ENCODE measurements at regions not wholly inside any gene's neighbourhood (a gene's known extent, or its start where the extent isn't known, plus 50 kb on each side); places are given as distances from the start of the nearest gene placed in this dataset.
A peak's percentile ranks its signal among the peaks of the same experiment; 100 is the strongest.

GRCh38 chr1:187893471-187893870, 1064.7 kb downstream of the PLA2G4A start:
- no peaks in the 10 kb centered on the region for H3K36me3 ChIP-seq (replicated peaks; ENCODE audit: low read depth, low read length)
- no peaks in the 10 kb centered on the region for H3K9me3 ChIP-seq (ENCODE audit: insufficient read depth, low read length)
- H3K4me3 ChIP-seq (ENCODE audit: low read length): no peak overlapping the region
- no peaks in the 10 kb centered on the region for H3K27me3 ChIP-seq (ENCODE audit: low read depth, low read length)
- no peak overlapping the region for H3K27ac ChIP-seq (ENCODE audit: low read length)
- H4K20me1 ChIP-seq (ENCODE audit: insufficient read depth, low read length): no peaks in the 10 kb centered on the region
- no peak for TF ChIP-seq CTCF (IDR thresholded peaks at IDR 0.05; ENCODE audit: low read depth, low read length)
- no peak for TF ChIP-seq EZH2phosphoT487 (IDR thresholded peaks at IDR 0.05; ENCODE audit: low read depth)
- no peak overlapping the region for H2AFZ ChIP-seq (ENCODE audit: low read depth, low read length)
- no peak overlapping the region for H3K9ac ChIP-seq (ENCODE audit: low read length)
- no peaks in the 10 kb centered on the region for H3K79me2 ChIP-seq (ENCODE audit: low read length)
- peaks cover 4% of the 10 kb centered on the region; the same call in 1 of the 2 replicates for H3K4me1 ChIP-seq (ENCODE audit: low read length)
- H3K4me2 ChIP-seq (ENCODE audit: low read length): no peak overlapping the region

GRCh38 chr1:187894349-187894748, 1065.6 kb downstream of the PLA2G4A start:
- Histone ChIP-seq H2AFZ (ENCODE audit: low read depth, low read length) (no peak overlapping the region), H3K27ac (ENCODE audit: low read length) (no peak overlapping the region), H3K9ac (ENCODE audit: low read length) (no peak overlapping the region), H3K4me1 (ENCODE audit: low read length) (peaks cover 4% of the 10 kb centered on the region; the same call in 1 of the 2 replicates), H3K4me2 (ENCODE audit: low read length) (no peak overlapping the region), H3K79me2 (ENCODE audit: low read length) (no peaks in the 10 kb centered on the region), H4K20me1 (ENCODE audit: insufficient read depth, low read length) (no peaks in the 10 kb centered on the region), H3K27me3 (ENCODE audit: low read depth, low read length) (no peaks in the 10 kb centered on the region), H3K36me3 (replicated peaks; ENCODE audit: low read depth, low read length) (no peaks in the 10 kb centered on the region), H3K4me3 (ENCODE audit: low read length) (no peak overlapping the region), H3K9me3 (ENCODE audit: insufficient read depth, low read length) (no peaks in the 10 kb centered on the region)
- no peak for TF ChIP-seq EZH2phosphoT487 (IDR thresholded peaks at IDR 0.05; ENCODE audit: low read depth)
- no peak for TF ChIP-seq CTCF (IDR thresholded peaks at IDR 0.05; ENCODE audit: low read depth, low read length)

- H3K4me3 ChIP-seq (ENCODE audit: low read length): no peak overlapping the region
- H3K27me3 ChIP-seq (ENCODE audit: low read depth, low read length): no peaks in the 10 kb centered on the region
- H3K27ac ChIP-seq (ENCODE audit: low read length): no peak overlapping the region
- no peaks in the 10 kb centered on the region for H3K79me2 ChIP-seq (ENCODE audit: low read length)
- H3K9ac ChIP-seq (ENCODE audit: low read length): no peak overlapping the region
- H4K20me1 ChIP-seq (ENCODE audit: insufficient read depth, low read length): no peaks in the 10 kb centered on the region
- no peak overlapping the region for H3K4me2 ChIP-seq (ENCODE audit: low read length)
- no peak overlapping the region for H2AFZ ChIP-seq (ENCODE audit: low read depth, low read length)
- H3K4me1 ChIP-seq (ENCODE audit: low read length): no peaks in the 10 kb centered on the region
- no peaks in the 10 kb centered on the region for H3K9me3 ChIP-seq (ENCODE audit: insufficient read depth, low read length)
- no peak for TF ChIP-seq CTCF (IDR thresholded peaks at IDR 0.05; ENCODE audit: low read depth, low read length)
- no peak for TF ChIP-seq EZH2phosphoT487 (IDR thresholded peaks at IDR 0.05; ENCODE audit: low read depth)
- H3K36me3 ChIP-seq (replicated peaks; ENCODE audit: low read depth, low read length): no peaks in the 10 kb centered on the region
Observed at GRCh38 chr1:187903223-187903622, 1074.5 kb downstream of the PLA2G4A start.

GRCh38 chr1:187909382-187909781, 1080.6 kb downstream of the PLA2G4A start:
- no peaks in the 10 kb centered on the region for H4K20me1 ChIP-seq (ENCODE audit: insufficient read depth, low read length)
- H3K4me3 ChIP-seq (ENCODE audit: low read length): no peak overlapping the region
- H3K27ac ChIP-seq (ENCODE audit: low read length): no peak overlapping the region
- no peak overlapping the region for H2AFZ ChIP-seq (ENCODE audit: low read depth, low read length)
- H3K9me3 ChIP-seq (ENCODE audit: insufficient read depth, low read length): no peaks in the 10 kb centered on the region
- TF ChIP-seq CTCF (IDR thresholded peaks at IDR 0.05; ENCODE audit: low read depth, low read length) (no peak), EZH2phosphoT487 (IDR thresholded peaks at IDR 0.05; ENCODE audit: low read depth) (no peak)
- H3K27me3 ChIP-seq (ENCODE audit: low read depth, low read length): no peaks in the 10 kb centered on the region
- no peak overlapping the region for H3K9ac ChIP-seq (ENCODE audit: low read length)
- no peaks in the 10 kb centered on the region for H3K36me3 ChIP-seq (replicated peaks; ENCODE audit: low read depth, low read length)
- H3K4me2 ChIP-seq (ENCODE audit: low read length): peak overlapping the region; percentile 27; the same call in 1 of the 2 replicates
- peaks cover 10% of the 10 kb centered on the region for H3K4me1 ChIP-seq (ENCODE audit: low read length)
- H3K79me2 ChIP-seq (ENCODE audit: low read length): no peaks in the 10 kb centered on the region

Data from OCI-LY3 (cell line).